Naive thymus-derived CD4-positive, alpha-beta T cell (primary cell): ENCODE measurements at regions not wholly inside any gene's neighbourhood (a gene's known extent, or its start where the extent isn't known, plus 50 kb on each side); places are given as distances from the start of the nearest gene placed in this dataset.

Source experiments
- ATAC-seq: fragments of 150-1000 bp; cut with Tn5 transposase; 2 replicates; pipeline ENCODE4 v1.10.0; 2021; ENCODE audit warnings: mild to moderate bottlenecking, moderate library complexity
- CTCF ChIA-PET: fragments of 350-600 bp; sonication (Branson Sonifier 250); formaldehyde crosslinking; loops from one replicate; lab custom pipeline; 2021; ENCODE audit warnings: antibody characterized with exemption; lab: Charles Lee
- POLR2A ChIA-PET: fragments of 350-600 bp; sonication (Branson Sonifier 250); formaldehyde crosslinking; loops from one replicate; lab custom pipeline; 2021; ENCODE audit warnings: antibody characterized with exemption, inconsistent platforms; lab: Charles Lee
- DNase-seq, 9 donors: peaks; one replicate each; pipeline versions ENCODE4 v3.0.0 to v3.0.0-alpha.2; 2020 to 2022; ENCODE audit warnings: mixed read lengths in 1 of 9
- H3K27ac ChIP-seq: one replicate; pipeline ENCODE4 v1.7.0; 2013; ENCODE audit warnings: mild to moderate bottlenecking, low read depth, low read length, moderate library complexity
- H3K27me3 ChIP-seq, 2 donors: one replicate each; pipeline ENCODE4 v1.7.0; 2013; ENCODE audit warnings: low read length in 2 of 2, mild to moderate bottlenecking in 2 of 2, moderate library complexity in 2 of 2; ENCODE audit not compliant: control insufficient read depth in 2 of 2, insufficient read depth in 2 of 2
- H3K36me3 ChIP-seq, 3 experiments: 1 replicate in 2 of 3; 2 replicates in 1 of 3; pipeline ENCODE4 v1.7.0; 2013; ENCODE audit warnings: low read length in 3 of 3, mild to moderate bottlenecking in 3 of 3, moderate library complexity in 1 of 3; ENCODE audit not compliant: insufficient read depth in 3 of 3, control insufficient read depth in 2 of 3
- H3K4me1 ChIP-seq, 2 donors: one replicate each; pipeline ENCODE4 v1.7.0; 2013; ENCODE audit warnings: low read length in 2 of 2, mild to moderate bottlenecking in 2 of 2, moderate library complexity in 1 of 2; ENCODE audit not compliant: control insufficient read depth in 2 of 2, insufficient read depth in 2 of 2
- H3K4me3 ChIP-seq: 2 replicates; pipeline ENCODE4 v1.7.0; 2013; ENCODE audit warnings: mild to moderate bottlenecking, low read length
- H3K9me3 ChIP-seq, 3 experiments: 1 replicate in 2 of 3; 2 replicates in 1 of 3; pipeline ENCODE4 v1.7.0; 2013; ENCODE audit warnings: low read length in 3 of 3; ENCODE audit not compliant: control insufficient read depth in 2 of 3
- H3K27ac Mint-ChIP-seq, 9 donors: one replicate each; pipeline ENCODE4 v1.8.0; 2020 to 2022; ENCODE audit warnings: mixed read lengths in 9 of 9, mild to moderate bottlenecking in 8 of 9, moderate library complexity in 5 of 9, inconsistent platforms in 2 of 9
- H3K27me3 Mint-ChIP-seq, 5 donors: one replicate each; pipeline ENCODE4 v1.8.0; 2021 to 2022; ENCODE audit warnings: mixed read lengths in 5 of 5, mild to moderate bottlenecking in 1 of 5
- H3K36me3 Mint-ChIP-seq, 5 donors: one replicate each; pipeline ENCODE4 v1.8.0; 2020 to 2022; ENCODE audit warnings: mixed read lengths in 5 of 5, mild to moderate bottlenecking in 3 of 5, inconsistent platforms in 1 of 5
- H3K4me1 Mint-ChIP-seq, 7 donors: one replicate each; pipeline ENCODE4 v1.8.0; 2020 to 2022; ENCODE audit warnings: mixed read lengths in 7 of 7, mild to moderate bottlenecking in 3 of 7, inconsistent platforms in 1 of 7
- H3K4me3 Mint-ChIP-seq, 10 donors: one replicate each; pipeline ENCODE4 v1.8.0; 2020 to 2022; ENCODE audit warnings: mild to moderate bottlenecking in 10 of 10, mixed read lengths in 10 of 10, moderate library complexity in 6 of 10, inconsistent platforms in 2 of 10
- H3K9me3 Mint-ChIP-seq, 11 donors: one replicate each; pipeline ENCODE4 v1.8.0; 2020 to 2022; ENCODE audit warnings: mixed read lengths in 11 of 11, mild to moderate bottlenecking in 4 of 11, inconsistent platforms in 1 of 11, moderate library complexity in 1 of 11
- intact Hi-C, 2 donors: fragments of 100-400 bp; cut with micrococcal nuclease; formaldehyde crosslinking; loops; one replicate each; pipeline ENCODE4 v1.15.1; 2023

DNA sequence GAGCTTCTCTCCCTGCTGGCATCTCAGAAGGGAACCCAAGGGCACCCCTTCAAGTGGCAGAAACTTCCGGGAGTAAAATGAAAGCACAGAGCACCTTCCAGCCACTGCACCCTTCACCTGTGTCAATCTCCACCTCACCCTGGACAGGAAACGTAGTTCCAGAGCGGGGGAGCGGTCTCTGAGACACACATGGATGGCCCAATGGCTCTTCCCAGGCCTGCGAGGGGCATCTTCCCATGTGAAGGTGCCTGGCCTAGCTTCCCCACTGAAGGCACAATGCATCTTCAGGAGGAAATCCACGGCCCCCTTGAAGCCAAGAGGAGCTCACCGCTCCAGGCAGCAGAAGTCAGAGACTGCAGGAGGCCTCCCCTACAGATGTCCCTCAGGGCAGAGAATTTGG is 234.2 kb downstream of the BRD1 start:
- H3K36me3 ChIP-seq, result peaks cover 0 to 18% (median 0%) of the 10 kb centered on the region in 3 experiments
- H3K27ac Mint-ChIP-seq, result no peak overlapping the region
- no peaks in the 10 kb centered on the region for H3K27me3 Mint-ChIP-seq
- no peaks in the 10 kb centered on the region for H3K4me1 ChIP-seq
- no peak overlapping the region for H3K27ac ChIP-seq
- ChIA-PET POLR2A (no interaction called here), CTCF (no interaction called here)
- no peak overlapping the region for H3K4me3 Mint-ChIP-seq
- DNase-seq, result no peak
- H3K9me3 Mint-ChIP-seq, result no peaks in the 10 kb centered on the region
- no peaks in the 10 kb centered on the region for H3K9me3 ChIP-seq
- intact Hi-C loops, result no loop called here
- H3K4me1 Mint-ChIP-seq, result peaks cover 0 to 14% (median 4%) of the 10 kb centered on the region in 7 donors
- H3K4me3 ChIP-seq, result no peak overlapping the region
- ATAC-seq, result no peak
- H3K27me3 ChIP-seq, result no peaks in the 10 kb centered on the region
- H3K36me3 Mint-ChIP-seq, result peaks cover 0 to 5% (median 0%) of the 10 kb centered on the region in 5 donors

DNA sequence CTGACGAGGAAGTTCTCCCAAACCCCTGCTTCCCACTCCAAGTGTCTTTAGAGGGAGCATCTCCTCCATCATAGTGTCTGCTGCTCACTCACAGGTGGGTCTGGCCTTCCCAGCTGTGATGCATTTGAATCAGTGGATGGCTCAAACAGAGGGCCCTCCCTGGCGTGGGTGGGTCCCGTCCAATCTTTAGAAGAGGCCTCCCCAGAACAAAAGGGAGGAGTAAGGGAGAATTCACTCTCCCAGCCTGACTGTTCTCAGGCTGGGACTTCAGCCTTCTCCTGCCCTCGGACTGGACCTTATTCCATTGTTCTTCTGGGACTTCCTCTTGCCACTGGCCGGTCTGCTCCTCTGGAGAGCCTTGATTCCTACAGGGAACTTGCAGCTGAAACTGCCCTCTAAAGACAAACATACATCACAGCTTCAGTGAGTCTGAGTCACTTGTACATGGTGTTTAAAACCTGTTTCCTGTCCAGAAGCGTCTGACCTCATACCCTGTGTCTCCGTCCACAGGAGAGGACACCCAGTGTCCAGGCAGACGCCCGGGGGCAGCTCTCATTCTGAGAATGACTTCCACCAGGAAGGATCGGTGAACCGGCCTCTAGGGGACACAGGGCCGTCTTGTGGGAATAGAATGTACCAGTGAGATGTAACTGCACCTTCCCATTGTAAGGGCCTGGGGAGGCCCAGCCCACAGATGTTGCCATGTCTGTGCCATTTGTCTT is 234.7 kb downstream of the BRD1 start:
- Histone ChIP-seq H3K27ac (no peak overlapping the region), H3K36me3 (peaks cover 0 to 18% (median 0%) of the 10 kb centered on the region in 3 experiments), H3K9me3 (no peaks in the 10 kb centered on the region), H3K4me1 (no peaks in the 10 kb centered on the region), H3K4me3 (no peak overlapping the region), H3K27me3 (no peaks in the 10 kb centered on the region)
- Mint-ChIP-seq H3K27me3 (no peaks in the 10 kb centered on the region), H3K4me3 (no peak overlapping the region), H3K36me3 (peaks cover 0 to 5% (median 0%) of the 10 kb centered on the region in 5 donors), H3K9me3 (no peaks in the 10 kb centered on the region), H3K4me1 (peaks cover 0 to 14% (median 4%) of the 10 kb centered on the region in 7 donors), H3K27ac (no peak overlapping the region)
- ATAC-seq, result no peak
- intact Hi-C loops, result no loop called here
- ChIA-PET POLR2A (no interaction called here), CTCF (no interaction called here)
- DNase-seq, result no peak

DNA sequence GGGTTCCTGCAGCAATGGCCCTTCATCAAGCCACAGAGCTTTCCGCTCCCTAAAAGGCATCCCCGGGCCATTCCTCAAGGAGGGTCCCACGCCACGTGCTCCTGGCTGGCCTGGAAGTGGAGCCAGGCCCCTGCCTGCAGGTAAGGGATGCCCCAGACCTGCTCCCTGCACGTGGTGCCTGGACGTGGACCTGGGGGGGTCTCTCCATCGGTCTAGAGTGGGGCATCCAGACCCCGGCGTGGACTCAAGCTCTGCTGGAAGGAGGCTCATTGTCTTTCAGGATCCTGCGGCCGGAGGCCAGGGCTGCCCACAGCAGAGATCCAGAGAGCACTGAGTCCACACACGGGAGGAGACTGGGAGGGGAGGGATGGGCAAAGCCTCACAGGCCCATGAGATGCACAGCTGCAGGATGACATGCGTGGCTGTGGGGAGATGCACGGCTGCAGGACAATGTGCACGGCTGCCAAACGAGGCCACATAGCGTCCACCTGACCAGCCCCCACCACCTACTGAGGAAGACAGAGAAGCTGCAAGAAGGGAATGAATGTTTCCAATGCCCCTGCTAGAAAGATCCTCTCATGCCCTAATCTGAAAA is 236.7 kb downstream of the BRD1 start:
- Mint-ChIP-seq H3K4me1 (peaks cover 0 to 19% (median 5%) of the 10 kb centered on the region in 7 donors), H3K4me3 (no peak overlapping the region), H3K27ac (peak overlapping the region in 1 of 9 donors; percentile 32), H3K9me3 (no peaks in the 10 kb centered on the region), H3K36me3 (peaks cover 0 to 10% (median 0%) of the 10 kb centered on the region in 5 donors), H3K27me3 (no peaks in the 10 kb centered on the region)
- Histone ChIP-seq H3K4me1 (no peaks in the 10 kb centered on the region), H3K9me3 (no peaks in the 10 kb centered on the region), H3K4me3 (no peak overlapping the region), H3K27me3 (no peaks in the 10 kb centered on the region), H3K36me3 (peaks cover 0 to 13% (median 0%) of the 10 kb centered on the region in 3 experiments), H3K27ac (no peak overlapping the region)
- ATAC-seq (no peak), DNase-seq (no peak)
- ChIA-PET CTCF (no interaction called here), POLR2A (no interaction called here)
- intact Hi-C loops, result no loop called here

- Histone ChIP-seq H3K36me3 (peaks cover 0 to 8% (median 0%) of the 10 kb centered on the region in 3 experiments), H3K4me1 (no peaks in the 10 kb centered on the region), H3K9me3 (no peaks in the 10 kb centered on the region), H3K27ac (no peak overlapping the region), H3K4me3 (no peak overlapping the region), H3K27me3 (no peaks in the 10 kb centered on the region)
- H3K27me3 Mint-ChIP-seq, result no peaks in the 10 kb centered on the region
- peaks cover 0 to 19% (median 5%) of the 10 kb centered on the region in 7 donors for H3K4me1 Mint-ChIP-seq
- H3K36me3 Mint-ChIP-seq, result peaks cover 0 to 10% (median 0%) of the 10 kb centered on the region in 5 donors
- H3K9me3 Mint-ChIP-seq, result no peaks in the 10 kb centered on the region
- no peak overlapping the region for H3K4me3 Mint-ChIP-seq
- ATAC-seq, result no peak
- ChIA-PET CTCF (no interaction called here), POLR2A (no interaction called here)
- intact Hi-C loops, result no loop called here
- H3K27ac Mint-ChIP-seq, result no peak overlapping the region
- no peak for DNase-seq
These were observed 237.3 kb downstream of the BRD1 start for GRCh38 chr22:49590381-49590780.

- Histone ChIP-seq H3K27ac (no peak overlapping the region), H3K9me3 (no peaks in the 10 kb centered on the region), H3K4me1 (no peaks in the 10 kb centered on the region), H3K27me3 (no peaks in the 10 kb centered on the region), H3K4me3 (no peak overlapping the region), H3K36me3 (peaks cover 0 to 4% (median 0%) of the 10 kb centered on the region in 3 experiments)
- DNase-seq (no peak), ATAC-seq (no peak)
- ChIA-PET POLR2A (no interaction called here), CTCF (no interaction called here)
- Mint-ChIP-seq H3K9me3 (no peaks in the 10 kb centered on the region), H3K36me3 (peaks cover 0 to 10% (median 0%) of the 10 kb centered on the region in 5 donors), H3K4me1 (peaks cover 0 to 19% (median 5%) of the 10 kb centered on the region in 7 donors), H3K27me3 (no peaks in the 10 kb centered on the region), H3K27ac (no peak overlapping the region), H3K4me3 (no peak overlapping the region)
- intact Hi-C loops, result no loop called here
These were observed 237.9 kb downstream of the BRD1 start for GRCh38 chr22:49589811-49590210.

GRCh38 chr22:49589301-49589700 is 238.4 kb downstream of the BRD1 start:
- Histone ChIP-seq H3K4me1 (no peaks in the 10 kb centered on the region), H3K4me3 (no peak overlapping the region), H3K36me3 (peaks cover 0 to 4% (median 0%) of the 10 kb centered on the region in 3 experiments), H3K27me3 (no peaks in the 10 kb centered on the region), H3K27ac (no peak overlapping the region), H3K9me3 (no peaks in the 10 kb centered on the region)
- Mint-ChIP-seq H3K4me1 (peaks cover 0 to 19% (median 5%) of the 10 kb centered on the region in 7 donors), H3K27ac (no peak overlapping the region), H3K27me3 (no peaks in the 10 kb centered on the region), H3K9me3 (no peaks in the 10 kb centered on the region), H3K36me3 (peaks cover 0 to 12% (median 0%) of the 10 kb centered on the region in 5 donors), H3K4me3 (no peak overlapping the region)
- no peak for DNase-seq
- ChIA-PET POLR2A (no interaction called here), CTCF (no interaction called here)
- no peak for ATAC-seq
- intact Hi-C loops, result no loop called here
